Suprapubic skin (tissue), 4 donors: ENCODE measurements at regions not wholly inside any gene's neighbourhood (a gene's known extent, or its start where the extent isn't known, plus 50 kb on each side); places are given as distances from the start of the nearest gene placed in this dataset.
"Not testable (repeated sequence)": the region's sequence is repeated elsewhere in the genome, so short reads cannot be mapped to it uniquely, and the experiment has no call there.

Experiments
- DNase-seq, 2 donors: peaks; one replicate each; pipeline ENCODE4 v3.0.0-alpha.2; 2019; ENCODE audit warnings: low spot score in 2 of 2
- H3K27ac ChIP-seq: fragments of 200-600 bp; sonication (generic); one replicate; pipeline ENCODE4 v1.5.1; 2019
- H3K27me3 ChIP-seq: fragments of 200-600 bp; sonication (generic); one replicate; pipeline ENCODE4 v1.5.1; 2019
- H3K36me3 ChIP-seq: fragments of 200-600 bp; sonication (generic); one replicate; pipeline ENCODE4 v1.5.1; 2019
- H3K4me1 ChIP-seq: fragments of 200-600 bp; sonication (generic); one replicate; pipeline ENCODE4 v1.5.1; 2019
- H3K4me3 ChIP-seq: fragments of 200-600 bp; sonication (generic); one replicate; pipeline ENCODE4 v1.5.1; 2019; ENCODE audit warnings: mild to moderate bottlenecking
- H3K9me3 ChIP-seq: fragments of 200-600 bp; sonication (generic); one replicate; pipeline ENCODE4 v1.5.1; 2019
- CTCF ChIP-seq, 2 donors: fragments of 200-600 bp in 1 of 2; fragments of 450-650 bp in 1 of 2; sonication (generic) in 1 of 2; IDR thresholded peaks; one replicate each; pipeline ENCODE4 v1.5.1; 2016 to 2019; ENCODE audit warnings: antibody characterized with exemption in 2 of 2, mild to moderate bottlenecking in 1 of 2, moderate library complexity in 1 of 2
- EP300 ChIP-seq: sonication (generic); formaldehyde crosslinking; IDR thresholded peaks from one replicate; pipeline ENCODE4 v1.6.1; 2017; ENCODE audit warnings: antibody characterized with exemption
- POLR2A ChIP-seq, 2 donors: fragments of 450-650 bp; IDR thresholded peaks; one replicate each; pipeline ENCODE4 v1.6.1; 2017; ENCODE audit warnings: antibody characterized with exemption in 2 of 2, mild to moderate bottlenecking in 2 of 2, moderate library complexity in 2 of 2
- POLR2AphosphoS5 ChIP-seq, 3 donors: sonication (generic); formaldehyde crosslinking; IDR thresholded peaks; one replicate each; pipeline ENCODE4 v1.6.1; 2017; ENCODE audit warnings: antibody characterized with exemption in 3 of 3
- WGBS: methylation state at CpG from one replicate; pipeline ENCODE4 v1.1.5; 2018; 5-methylcytosine and 5-hydroxymethylcytosine counted together

GRCh38 chr14:39499514-39499913, 67.3 kb upstream of the FBXO33 start:
- no peaks in the 10 kb centered on the region for H3K9me3 ChIP-seq
- no peak for DNase-seq
- no peaks in the 10 kb centered on the region for H3K27me3 ChIP-seq
- H3K36me3 ChIP-seq = no peaks in the 10 kb centered on the region
- no peak for TF ChIP-seq CTCF (IDR thresholded peaks at IDR 0.05)
- TF ChIP-seq POLR2AphosphoS5 (IDR thresholded peaks at IDR 0.05) = no peak
- no peak for TF ChIP-seq POLR2A (IDR thresholded peaks at IDR 0.05)
- TF ChIP-seq EP300 = no peak
- H3K4me1 ChIP-seq = no peaks in the 10 kb centered on the region
- no peak overlapping the region for H3K4me3 ChIP-seq
- no peak overlapping the region for H3K27ac ChIP-seq

- H3K9me3 ChIP-seq, H3K27me3 ChIP-seq, H3K4me3 ChIP-seq, H3K36me3 ChIP-seq, H3K4me1 ChIP-seq, DNase-seq, H3K27ac ChIP-seq: not testable (repeated sequence)
- 98% methylated on average over 3 of the region's 3 CpGs for WGBS
Observed at GRCh38 chr14:39497677-39498076, 65.4 kb upstream of the FBXO33 start.

GRCh38 chr14:39492267-39492666, 60.0 kb upstream of the FBXO33 start:
- H3K27ac ChIP-seq = no peak overlapping the region
- TF ChIP-seq POLR2AphosphoS5 (IDR thresholded peaks at IDR 0.05) = no peak
- no peak for TF ChIP-seq EP300
- no peak for TF ChIP-seq CTCF (IDR thresholded peaks at IDR 0.05)
- TF ChIP-seq POLR2A (IDR thresholded peaks at IDR 0.05) = no peak
- 62% methylated on average over 2 of the region's 2 CpGs for WGBS
- no peak for DNase-seq
- H3K36me3 ChIP-seq = no peaks in the 10 kb centered on the region
- no peak overlapping the region for H3K4me3 ChIP-seq
- H3K9me3 ChIP-seq = no peaks in the 10 kb centered on the region
- no peaks in the 10 kb centered on the region for H3K27me3 ChIP-seq
- H3K4me1 ChIP-seq = peaks cover 13% of the 10 kb centered on the region

- Histone ChIP-seq H3K4me1 (peaks cover 13% of the 10 kb centered on the region), H3K9me3 (no peaks in the 10 kb centered on the region), H3K4me3 (no peak overlapping the region), H3K27ac (no peak overlapping the region), H3K27me3 (no peaks in the 10 kb centered on the region), H3K36me3 (no peaks in the 10 kb centered on the region)
- no peak for DNase-seq
- WGBS = 12% methylated on average over 3 of the region's 3 CpGs
- TF ChIP-seq POLR2A (IDR thresholded peaks at IDR 0.05) (no peak), EP300 (no peak), CTCF (IDR thresholded peaks at IDR 0.05) (peak; percentile 3 to 16), POLR2AphosphoS5 (IDR thresholded peaks at IDR 0.05) (no peak)
Observed at GRCh38 chr14:39491134-39491571, 58.9 kb upstream of the FBXO33 start.

DNA sequence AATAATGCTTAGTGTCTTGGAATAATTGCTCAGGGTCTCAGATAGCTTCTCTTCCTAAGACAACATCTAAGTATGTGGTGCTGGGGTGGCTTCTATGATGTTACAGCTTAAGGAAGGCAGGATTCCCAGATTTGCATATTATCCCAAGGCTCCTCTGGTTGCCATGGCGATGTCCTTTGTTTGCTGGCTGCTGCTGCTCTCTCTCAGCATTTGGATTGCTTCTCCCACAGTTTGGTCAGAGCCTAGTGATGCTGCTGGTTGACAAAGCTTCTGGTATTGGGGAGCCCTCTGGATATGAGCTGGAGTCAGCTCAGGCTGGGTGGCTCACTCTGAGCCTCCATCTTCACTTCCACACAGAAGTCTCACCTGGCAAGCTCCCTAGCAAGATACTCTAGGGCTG, 56.4 kb upstream of the FBXO33 start:
- 50% methylated on average over 1 of the region's 1 CpG for WGBS
- DNase-seq = no peak
- Histone ChIP-seq H3K4me3 (no peak overlapping the region), H3K27ac (no peak overlapping the region), H3K9me3 (no peaks in the 10 kb centered on the region), H3K36me3 (no peaks in the 10 kb centered on the region), H3K4me1 (peaks cover 13% of the 10 kb centered on the region), H3K27me3 (no peaks in the 10 kb centered on the region)
- no peak for TF ChIP-seq CTCF (IDR thresholded peaks at IDR 0.05)
- TF ChIP-seq POLR2AphosphoS5 (IDR thresholded peaks at IDR 0.05) = no peak
- TF ChIP-seq POLR2A (IDR thresholded peaks at IDR 0.05) = no peak
- no peak for TF ChIP-seq EP300

GRCh38 chr14:39483682-39484081, 51.4 kb upstream of the FBXO33 start:
- no peak for DNase-seq
- no peak overlapping the region for H3K27ac ChIP-seq
- TF ChIP-seq CTCF (IDR thresholded peaks at IDR 0.05) (no peak), POLR2A (IDR thresholded peaks at IDR 0.05) (no peak), POLR2AphosphoS5 (IDR thresholded peaks at IDR 0.05) (no peak), EP300 (no peak)
- H3K27me3 ChIP-seq = no peaks in the 10 kb centered on the region
- H3K9me3 ChIP-seq = no peaks in the 10 kb centered on the region
- no peak overlapping the region for H3K4me3 ChIP-seq
- H3K36me3 ChIP-seq = no peaks in the 10 kb centered on the region
- H3K4me1 ChIP-seq = no peaks in the 10 kb centered on the region
- 100% methylated on average over 1 of the region's 1 CpG for WGBS
